GM13977 (cell line): ENCODE measurements at regions not wholly inside any gene's neighbourhood (a gene's known extent, or its start where the extent isn't known, plus 50 kb on each side); places are given as distances from the start of the nearest gene placed in this dataset.

Experiments
- DNase-seq: peaks from one replicate; pipeline ENCODE4 v3.0.0; 2012; ENCODE audit warnings: low spot score
- CTCF ChIP-seq: IDR thresholded peaks from 2 replicates; pipeline ENCODE4 v1.5.1; 2012; ENCODE audit warnings: mild to moderate bottlenecking, control low read depth; ENCODE audit not compliant: insufficient read depth; ENCODE audit errors: extremely low read depth, missing control alignments
- in situ Hi-C: fragments of 300-500 bp; cut with MboI; formaldehyde crosslinking; loops from one replicate; pipeline ENCODE4 v1.12.0; 2022; ENCODE audit warnings: low sequenced_read_pairs, low pct_unique_long_range_greater_than_20kb, mixed read lengths, inconsistent platforms; ENCODE audit not compliant: unreplicated experiment

DNA sequence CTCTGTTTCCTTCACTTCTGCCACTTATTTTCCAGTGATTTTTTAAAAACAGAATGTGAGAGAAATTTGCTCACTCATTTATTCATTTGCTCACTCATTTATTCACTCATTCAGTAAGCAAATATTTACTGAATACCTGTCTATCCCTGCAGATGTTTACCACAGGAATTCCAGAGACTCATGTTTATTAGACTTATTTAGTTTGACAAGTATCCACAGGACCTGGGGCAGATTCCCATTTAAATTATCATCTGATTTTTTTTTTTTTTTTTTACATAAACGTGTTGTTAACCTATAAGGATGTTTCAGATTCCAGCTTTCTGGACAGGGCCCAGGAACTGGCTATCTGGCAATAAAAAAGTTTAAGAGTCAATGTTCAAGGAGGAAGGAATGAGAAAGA, 175.1 kb upstream of the ERBB4 start:
- DNase-seq, result no peak
- no peak for TF ChIP-seq CTCF
- in situ Hi-C loops, result no loop called here

DNA sequence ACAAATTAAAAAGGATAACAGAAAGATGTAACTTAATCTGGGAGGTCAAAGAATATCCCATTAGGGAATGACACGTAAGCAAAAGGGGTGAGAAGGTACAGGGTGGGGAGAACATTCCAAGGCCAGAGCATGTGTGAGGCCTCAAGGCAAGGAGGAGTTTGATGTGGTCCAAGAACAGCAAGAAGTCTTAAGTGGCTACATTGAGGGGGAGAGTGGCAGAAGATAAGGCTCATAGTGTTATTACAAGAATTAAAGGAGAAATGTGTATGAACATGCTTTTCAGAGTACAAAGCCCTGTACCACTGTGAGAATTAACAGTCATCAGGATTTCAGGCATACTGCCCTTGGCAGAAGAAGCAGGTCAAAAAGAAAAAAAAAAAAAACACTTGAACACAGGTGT, 174.4 kb upstream of the ERBB4 start:
- no peak for DNase-seq
- in situ Hi-C loops, result no loop called here
- no peak for TF ChIP-seq CTCF

DNA sequence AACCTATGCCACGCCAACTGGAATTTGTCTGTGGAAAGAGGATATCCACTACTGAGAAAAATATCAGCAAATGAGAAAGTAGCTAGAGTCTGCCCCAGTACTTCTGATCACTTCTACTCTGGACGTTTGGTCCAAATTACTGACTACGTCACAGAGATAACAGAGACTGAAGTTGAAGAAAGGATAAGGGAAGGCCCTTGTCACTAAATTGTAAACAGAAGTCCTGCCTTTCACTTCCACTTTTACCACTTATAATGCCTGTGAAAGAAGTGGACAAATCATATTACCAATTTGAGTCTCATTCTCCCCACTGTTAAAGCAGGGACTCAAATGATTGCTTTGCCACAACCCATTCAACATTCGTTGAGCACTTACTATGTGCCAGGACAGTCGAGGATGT, 173.9 kb upstream of the ERBB4 start:
- no peak for TF ChIP-seq CTCF
- no peak for DNase-seq
- in situ Hi-C loops, result no loop called here

- in situ Hi-C loops, result no loop called here
- DNase-seq, result no peak
- TF ChIP-seq CTCF, result no peak
Observed at GRCh38 chr2:212711856-212712255, 173.3 kb upstream of the ERBB4 start.

- in situ Hi-C loops, result no loop called here
- no peak for DNase-seq
- TF ChIP-seq CTCF, result no peak
Observed at GRCh38 chr2:212709280-212709679, 170.7 kb upstream of the ERBB4 start.

DNA sequence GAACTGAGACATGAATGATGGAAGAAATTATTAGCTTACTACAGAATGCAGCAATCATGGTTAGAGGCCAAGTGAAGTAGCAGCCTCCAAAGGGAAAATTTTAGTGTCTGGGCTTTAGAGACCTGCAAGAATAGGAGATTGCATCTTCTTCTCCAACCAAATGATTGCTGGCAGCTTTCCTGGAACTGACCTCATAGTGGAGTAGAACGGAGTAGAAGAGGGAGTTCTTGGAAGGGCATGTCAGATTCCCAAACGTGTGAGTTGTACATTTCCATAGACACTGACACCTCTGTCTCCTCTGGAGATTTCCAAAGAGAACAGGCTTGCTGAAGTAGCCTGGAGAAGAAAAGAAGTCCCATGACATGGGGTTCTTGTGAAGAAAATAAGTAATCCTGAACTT, 169.8 kb upstream of the ERBB4 start:
- TF ChIP-seq CTCF, result no peak
- no peak for DNase-seq

GRCh38 chr2:212695426-212695825, 156.8 kb upstream of the ERBB4 start:
- TF ChIP-seq CTCF, result no peak
- in situ Hi-C loops, result no loop called here
- DNase-seq, result no peak

More for the DNA sequence above, 169.8 kb upstream of the ERBB4 start:
- in situ Hi-C loops, result no loop called here
